Upper lobe of left lung (tissue), 6 donors: ENCODE measurements at regions not wholly inside any gene's neighbourhood (a gene's known extent, or its start where the extent isn't known, plus 50 kb on each side); places are given as distances from the start of the nearest gene placed in this dataset.
A peak's percentile ranks its signal among the peaks of the same experiment; 100 is the strongest.

ENCODE experiments used
- ATAC-seq, 2 donors: fragments of 200-7000 bp; cut with Tn5 transposase; one replicate each; pipeline ENCODE4 v1.9.1; 2022; ENCODE audit warnings: mild to moderate bottlenecking in 2 of 2, moderate library complexity in 2 of 2; ENCODE audit not compliant: low FRiP score in 2 of 2
- DNase-seq, 2 donors: peaks; one replicate each; pipeline ENCODE4 v3.0.0-alpha.2; 2019 to 2020
- H3K27ac ChIP-seq, 4 donors: fragments of 200-600 bp; sonication (generic); one replicate each; pipeline ENCODE4 v1.5.1; 2016 to 2019
- H3K27me3 ChIP-seq, 4 donors: fragments of 200-600 bp; sonication (generic); one replicate each; pipeline ENCODE4 v1.5.1; 2017 to 2019
- H3K36me3 ChIP-seq, 4 donors: fragments of 200-600 bp; sonication (generic); one replicate each; pipeline ENCODE4 v1.5.1; 2016 to 2019
- H3K4me1 ChIP-seq, 4 donors: fragments of 200-600 bp; sonication (generic); one replicate each; pipeline ENCODE4 v1.5.1; 2018 to 2019
- H3K4me3 ChIP-seq, 4 donors: fragments of 200-600 bp; sonication (generic); one replicate each; pipeline ENCODE4 v1.5.1; 2017 to 2019; ENCODE audit warnings: mild to moderate bottlenecking in 2 of 4, moderate library complexity in 1 of 4
- H3K9me3 ChIP-seq, 4 donors: fragments of 200-600 bp; sonication (generic); one replicate each; pipeline ENCODE4 v1.5.1; 2018 to 2019
- EP300 ChIP-seq, 4 donors: sonication (generic); formaldehyde crosslinking; IDR thresholded peaks; one replicate each; pipeline ENCODE4 v1.5.1; 2017; ENCODE audit warnings: antibody characterized with exemption in 4 of 4, control low read depth in 2 of 4
- POLR2A ChIP-seq, 4 donors: fragments of 450-650 bp; IDR thresholded peaks; one replicate each; pipeline ENCODE4 v1.5.1; 2016 to 2017; ENCODE audit warnings: antibody characterized with exemption in 4 of 4, mild to moderate bottlenecking in 2 of 4
- POLR2AphosphoS5 ChIP-seq, 2 donors: sonication (generic); formaldehyde crosslinking; IDR thresholded peaks; one replicate each; pipeline ENCODE4 v1.5.1; 2017; ENCODE audit warnings: antibody characterized with exemption in 2 of 2
- WGBS, 2 donors: methylation state at CpG; one replicate each; pipeline ENCODE4 v1.1.5; 2017 to 2018; 5-methylcytosine and 5-hydroxymethylcytosine counted together
- TF ChIP-seq, protein P1 (sequence below), 6 experiments: fragments of 450-650 bp in 4 of 6; fragments of 200-600 bp in 2 of 6; sonication (generic) in 2 of 6; IDR thresholded peaks; one replicate each; pipeline ENCODE4 v1.5.1; 2016 to 2019; ENCODE audit warnings: antibody characterized with exemption in 6 of 6
- donor health status: DM: no; HTN: no; CAD: no; lungs with moderate emphysema.
- donor health status: DM: no; HTN: yes; CAD: no; lungs with severe emphysema.

DNA sequence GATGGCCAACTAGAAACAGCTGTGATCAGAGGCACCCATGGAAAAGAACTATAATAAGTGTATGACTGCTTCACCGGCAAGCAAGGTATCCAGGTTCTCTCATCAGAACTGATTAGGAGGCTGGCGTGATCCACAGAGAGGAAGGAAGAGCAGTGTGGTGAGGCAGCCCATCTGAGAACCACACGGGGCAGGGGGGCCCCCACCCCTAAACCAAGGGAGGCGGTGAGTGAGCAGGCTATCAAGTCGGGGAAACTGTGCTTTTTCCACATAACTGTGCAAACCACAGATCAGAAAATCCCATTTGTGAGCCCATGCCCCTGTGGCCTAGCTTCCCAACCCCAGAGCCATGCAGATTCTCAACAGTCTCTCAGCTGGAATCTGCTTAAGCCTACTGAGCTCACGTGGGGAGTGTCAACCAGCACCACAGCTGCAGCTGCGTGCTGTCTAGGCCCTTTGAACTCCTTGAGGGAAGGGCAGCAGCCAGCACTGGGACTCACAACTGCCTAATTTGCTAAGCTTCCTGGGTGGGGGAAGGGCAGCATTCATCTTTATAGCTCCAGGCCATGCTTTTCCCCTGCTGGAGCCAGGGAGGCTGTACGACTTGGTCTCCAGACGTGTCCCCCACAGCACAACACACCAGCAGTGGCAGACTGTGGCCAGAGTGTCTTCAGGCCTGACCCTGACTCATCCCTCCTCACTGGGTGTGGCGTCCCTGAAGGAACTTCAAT is 444.4 kb upstream of the ATP2B1 start:
- ATAC-seq (peak in 1 of 2 donors; percentile 26), DNase-seq (no peak)
- Histone ChIP-seq H3K4me1 (no peaks in the 10 kb centered on the region), H3K27ac (no peak overlapping the region), H3K36me3 (no peaks in the 10 kb centered on the region), H3K4me3 (no peak overlapping the region), H3K9me3 (no peaks in the 10 kb centered on the region), H3K27me3 (no peaks in the 10 kb centered on the region)
- 66 to 75% methylated on average over 7 to 10 of the region's 10 CpGs for WGBS, 2 donors
- TF ChIP-seq EP300 (IDR thresholded peaks at IDR 0.05) (no peak), POLR2A (IDR thresholded peaks at IDR 0.05) (no peak), POLR2AphosphoS5 (IDR thresholded peaks at IDR 0.05) (no peak)
- TF ChIP-seq, protein P1, sequence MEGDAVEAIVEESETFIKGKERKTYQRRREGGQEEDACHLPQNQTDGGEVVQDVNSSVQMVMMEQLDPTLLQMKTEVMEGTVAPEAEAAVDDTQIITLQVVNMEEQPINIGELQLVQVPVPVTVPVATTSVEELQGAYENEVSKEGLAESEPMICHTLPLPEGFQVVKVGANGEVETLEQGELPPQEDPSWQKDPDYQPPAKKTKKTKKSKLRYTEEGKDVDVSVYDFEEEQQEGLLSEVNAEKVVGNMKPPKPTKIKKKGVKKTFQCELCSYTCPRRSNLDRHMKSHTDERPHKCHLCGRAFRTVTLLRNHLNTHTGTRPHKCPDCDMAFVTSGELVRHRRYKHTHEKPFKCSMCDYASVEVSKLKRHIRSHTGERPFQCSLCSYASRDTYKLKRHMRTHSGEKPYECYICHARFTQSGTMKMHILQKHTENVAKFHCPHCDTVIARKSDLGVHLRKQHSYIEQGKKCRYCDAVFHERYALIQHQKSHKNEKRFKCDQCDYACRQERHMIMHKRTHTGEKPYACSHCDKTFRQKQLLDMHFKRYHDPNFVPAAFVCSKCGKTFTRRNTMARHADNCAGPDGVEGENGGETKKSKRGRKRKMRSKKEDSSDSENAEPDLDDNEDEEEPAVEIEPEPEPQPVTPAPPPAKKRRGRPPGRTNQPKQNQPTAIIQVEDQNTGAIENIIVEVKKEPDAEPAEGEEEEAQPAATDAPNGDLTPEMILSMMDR (IDR thresholded peaks at IDR 0.05) = no peak

DNA sequence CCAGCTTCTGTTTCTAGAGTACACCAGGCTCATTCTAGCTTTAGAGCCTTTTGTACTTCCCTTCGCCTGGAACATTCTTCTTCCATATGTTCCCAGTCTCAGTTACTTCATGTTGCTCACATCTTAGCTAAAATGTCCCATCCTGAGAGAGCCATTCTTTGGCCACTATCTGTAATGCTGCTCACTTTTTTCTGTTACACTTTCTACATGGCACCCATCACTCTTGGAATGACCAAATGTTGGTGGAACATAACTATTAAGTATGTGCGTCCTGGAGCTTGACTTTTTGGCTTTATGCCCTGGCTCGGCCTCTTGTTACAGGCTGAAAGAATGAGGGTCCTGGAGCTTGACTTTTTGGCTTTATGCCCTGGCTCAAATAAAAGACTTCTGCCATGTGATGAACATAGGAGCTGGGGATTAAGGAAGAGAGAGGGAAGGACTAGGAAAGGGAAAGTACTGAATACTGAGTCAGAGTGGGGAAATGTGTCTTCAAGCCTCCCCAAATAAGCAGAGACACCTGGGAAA is 442.9 kb upstream of the ATP2B1 start:
- 59 to 63% methylated on average over 3 of the region's 3 CpGs for WGBS, 2 donors
- no peak overlapping the region for H3K4me3 ChIP-seq
- TF ChIP-seq POLR2A (IDR thresholded peaks at IDR 0.05) (no peak), EP300 (IDR thresholded peaks at IDR 0.05) (no peak), POLR2AphosphoS5 (IDR thresholded peaks at IDR 0.05) (no peak)
- TF ChIP-seq, protein P1 (IDR thresholded peaks at IDR 0.05) = no peak
- H3K9me3 ChIP-seq = no peaks in the 10 kb centered on the region
- no peaks in the 10 kb centered on the region for H3K36me3 ChIP-seq
- H3K27ac ChIP-seq = no peak overlapping the region
- no peaks in the 10 kb centered on the region for H3K27me3 ChIP-seq
- no peak for ATAC-seq
- no peak for DNase-seq
- no peaks in the 10 kb centered on the region for H3K4me1 ChIP-seq

DNA sequence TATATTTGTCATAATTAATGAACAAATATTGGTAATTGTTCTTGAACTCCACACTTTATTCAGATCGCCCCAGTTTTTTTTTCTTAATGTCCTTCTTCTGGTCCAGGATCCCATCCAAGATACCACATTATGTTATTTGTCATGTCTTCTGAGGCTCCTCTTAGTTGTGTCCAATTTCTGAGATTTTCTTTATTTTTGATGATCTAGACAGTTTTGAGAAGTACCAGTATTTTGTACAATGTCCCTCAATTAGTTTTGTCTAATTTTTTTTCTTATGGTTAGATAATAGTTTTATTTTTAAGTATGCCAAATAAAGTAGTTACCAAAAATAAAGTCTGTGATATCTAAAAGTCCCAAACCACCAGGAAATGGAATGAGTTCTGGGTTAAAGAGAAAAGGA is 440.8 kb upstream of the ATP2B1 start:
- Histone ChIP-seq H3K36me3 (no peaks in the 10 kb centered on the region), H3K4me3 (no peak overlapping the region), H3K27me3 (no peaks in the 10 kb centered on the region), H3K27ac (no peak overlapping the region), H3K4me1 (no peaks in the 10 kb centered on the region), H3K9me3 (no peaks in the 10 kb centered on the region)
- TF ChIP-seq, protein P1 (IDR thresholded peaks at IDR 0.05) = no peak
- TF ChIP-seq EP300 (IDR thresholded peaks at IDR 0.05) = no peak
- no peak for TF ChIP-seq POLR2AphosphoS5 (IDR thresholded peaks at IDR 0.05)
- no peak for TF ChIP-seq POLR2A (IDR thresholded peaks at IDR 0.05)
- WGBS, 2 donors = 90 to 100% methylated on average over 1 of the region's 1 CpG
- DNase-seq (no peak), ATAC-seq (no peak)

DNA sequence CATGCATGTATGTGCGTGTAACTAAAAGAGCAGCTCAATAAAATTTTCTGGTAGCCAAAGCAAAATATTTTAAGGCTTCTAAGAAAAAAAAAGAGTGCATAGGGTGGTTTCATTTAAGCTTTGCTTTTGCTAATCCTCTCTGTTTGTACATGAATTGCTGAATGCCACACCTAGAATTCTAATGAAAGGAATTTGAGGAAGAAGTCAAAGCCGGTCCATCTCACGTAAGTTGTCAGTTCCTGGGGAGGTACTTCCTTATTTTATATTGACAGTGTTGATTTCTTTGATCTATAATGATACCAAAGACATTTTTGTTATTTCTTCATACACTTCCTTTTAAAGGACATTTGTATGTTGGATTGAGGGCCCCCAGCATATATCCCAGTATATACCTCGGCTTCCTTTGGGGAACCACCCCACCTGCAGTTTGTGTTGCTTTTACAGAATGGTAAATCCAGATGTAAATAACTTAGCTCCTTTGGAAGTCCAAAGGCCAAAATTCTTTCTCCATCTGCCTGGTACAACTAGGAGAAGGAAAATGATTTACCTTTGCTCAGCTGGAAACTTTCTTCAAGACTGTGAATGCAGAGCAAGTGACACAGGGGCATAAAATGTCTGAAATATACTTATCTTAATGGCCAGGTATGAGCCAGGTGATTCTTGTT is 420.9 kb upstream of the ATP2B1 start:
- no peaks in the 10 kb centered on the region for H3K36me3 ChIP-seq
- DNase-seq = no peak
- no peak overlapping the region for H3K4me3 ChIP-seq
- H3K27ac ChIP-seq = no peak overlapping the region
- 71% methylated on average over 4 of the region's 4 CpGs for WGBS, 2 donors
- TF ChIP-seq EP300 (IDR thresholded peaks at IDR 0.05) (no peak), POLR2AphosphoS5 (IDR thresholded peaks at IDR 0.05) (no peak)
- H3K4me1 ChIP-seq = no peaks in the 10 kb centered on the region
- H3K9me3 ChIP-seq = no peaks in the 10 kb centered on the region
- H3K27me3 ChIP-seq = no peaks in the 10 kb centered on the region
- ATAC-seq = no peak

DNA sequence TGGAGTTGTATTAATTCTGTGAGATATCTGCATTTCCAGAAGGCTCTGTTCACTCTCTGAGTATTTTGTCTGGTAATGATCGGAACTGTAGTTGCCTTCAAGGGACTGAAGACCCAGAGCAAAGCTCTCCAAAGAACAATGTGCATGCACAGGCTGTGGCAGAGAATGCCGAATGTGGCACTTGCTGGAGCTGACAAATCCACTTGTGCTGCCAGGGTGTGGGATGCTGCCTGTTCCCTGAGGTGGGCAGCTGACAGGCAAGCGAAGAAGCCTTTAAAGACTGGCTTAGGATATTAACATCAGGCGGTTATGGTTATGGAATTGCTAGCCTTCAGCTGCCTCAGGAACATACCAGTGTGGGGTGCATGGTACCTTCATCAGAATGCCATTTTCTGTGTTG is 419.9 kb upstream of the ATP2B1 start:
- WGBS, 2 donors = 65 to 81% methylated on average over 4 of the region's 4 CpGs
- no peaks in the 10 kb centered on the region for H3K4me1 ChIP-seq
- DNase-seq (no peak), ATAC-seq (no peak)
- TF ChIP-seq EP300 (IDR thresholded peaks at IDR 0.05) (no peak), POLR2AphosphoS5 (IDR thresholded peaks at IDR 0.05) (no peak), POLR2A (IDR thresholded peaks at IDR 0.05) (no peak)
- TF ChIP-seq, protein P1 (IDR thresholded peaks at IDR 0.05) = no peak
- H3K4me3 ChIP-seq = no peak overlapping the region
- H3K36me3 ChIP-seq = no peaks in the 10 kb centered on the region
- no peaks in the 10 kb centered on the region for H3K27me3 ChIP-seq
- no peaks in the 10 kb centered on the region for H3K9me3 ChIP-seq
- H3K27ac ChIP-seq = no peak overlapping the region
